NB4 (cell line): ENCODE measurements at regions not wholly inside any gene's neighbourhood (a gene's known extent, or its start where the extent isn't known, plus 50 kb on each side); places are given as distances from the start of the nearest gene placed in this dataset.
A peak's percentile ranks its signal among the peaks of the same experiment; 100 is the strongest.

Experiments used
- DNase-seq: peaks from one replicate; pipeline ENCODE4 v3.0.0; 2010; ENCODE audit warnings: low read depth
- H3K4me3 ChIP-seq: one replicate; pipeline ENCODE4 v1.5.1; 2011; ENCODE audit warnings: mild to moderate bottlenecking, low read depth, low read length, moderate library complexity
- CTCF ChIP-seq: IDR thresholded peaks from one replicate; pipeline ENCODE4 v1.5.1; 2012; ENCODE audit warnings: low read depth, low read length
- MYC ChIP-seq: IDR thresholded peaks from 2 replicates; pipeline ENCODE4 v1.6.1; 2011; ENCODE audit warnings: low read depth, low read length
- POLR2A ChIP-seq: IDR thresholded peaks from 2 replicates; pipeline ENCODE4 v1.6.1; 2011; ENCODE audit warnings: mild to moderate bottlenecking; ENCODE audit not compliant: insufficient read length; ENCODE audit errors: extremely low read depth
- TF ChIP-seq, protein P1 (sequence below): IDR thresholded peaks from 2 replicates; pipeline ENCODE4 v1.6.1; 2011; ENCODE audit warnings: low read depth, low read length

DNA sequence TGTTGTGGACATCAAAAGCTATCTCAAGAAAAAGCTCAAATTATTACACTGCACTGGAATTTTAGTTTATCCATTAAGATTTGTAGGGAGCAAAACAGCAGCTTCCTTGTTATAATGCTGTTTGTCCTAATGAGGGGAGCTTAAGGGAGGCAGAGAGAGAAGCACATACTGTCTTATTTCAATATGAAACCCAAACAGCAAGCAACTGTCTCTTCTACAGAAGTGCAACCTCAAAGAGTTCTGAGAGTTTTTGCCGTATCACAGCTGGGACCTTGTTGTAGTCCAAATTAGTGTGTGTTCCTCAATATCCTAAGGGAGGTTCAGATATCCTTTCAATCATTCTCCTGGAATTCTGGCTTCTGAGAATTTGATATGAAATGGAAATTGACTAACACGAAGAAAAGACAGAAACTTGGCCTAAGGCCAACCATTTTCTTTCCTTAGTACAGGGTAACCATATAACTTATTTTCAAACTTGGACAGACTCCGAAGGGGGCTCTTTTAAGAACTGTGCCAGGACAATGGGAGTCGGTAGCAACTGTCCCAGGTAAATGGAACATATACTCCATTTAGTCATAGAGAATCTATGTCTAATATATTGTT, 149.3 kb upstream of the CCN2 start:
- TF ChIP-seq CTCF = no peak
- TF ChIP-seq POLR2A = no peak
- TF ChIP-seq MYC = no peak
- TF ChIP-seq, protein P1, sequence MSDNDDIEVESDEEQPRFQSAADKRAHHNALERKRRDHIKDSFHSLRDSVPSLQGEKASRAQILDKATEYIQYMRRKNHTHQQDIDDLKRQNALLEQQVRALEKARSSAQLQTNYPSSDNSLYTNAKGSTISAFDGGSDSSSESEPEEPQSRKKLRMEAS = no peak
- no peak overlapping the region for H3K4me3 ChIP-seq

GRCh38 chr6:132096996-132097395, 145.8 kb upstream of the CCN2 start:
- DNase-seq = no peak
- no peak overlapping the region for H3K4me3 ChIP-seq
- TF ChIP-seq MYC (no peak), CTCF (no peak), POLR2A (no peak)
- TF ChIP-seq, protein P1 = no peak

More for the DNA sequence above, 149.3 kb upstream of the CCN2 start:
- no peak for DNase-seq

DNA sequence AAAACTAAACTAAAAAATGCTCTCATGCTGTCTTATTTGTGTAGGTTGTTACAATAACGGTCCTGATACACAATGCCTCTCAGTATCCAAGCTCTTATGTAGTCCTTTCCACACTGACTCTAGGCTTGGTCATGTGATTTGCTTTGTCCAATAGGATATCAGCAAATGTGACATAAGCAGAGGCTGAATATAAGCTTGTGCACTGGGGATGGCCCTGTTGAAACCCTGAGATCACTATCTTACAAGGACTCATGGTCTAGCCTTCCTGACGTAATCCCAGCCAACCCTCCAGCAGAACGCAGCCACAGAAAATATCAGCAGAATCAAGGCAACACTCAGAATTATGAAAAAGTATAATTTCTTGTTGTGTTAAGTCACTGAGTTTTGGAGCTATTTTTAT, 145.1 kb upstream of the CCN2 start:
- peak; percentile 4 for DNase-seq
- TF ChIP-seq, protein P1 = no peak
- no peak for TF ChIP-seq CTCF
- no peak for TF ChIP-seq MYC
- TF ChIP-seq POLR2A = no peak
- no peak overlapping the region for H3K4me3 ChIP-seq

GRCh38 chr6:132089173-132089572, 138.0 kb upstream of the CCN2 start:
- no peak for DNase-seq
- TF ChIP-seq, protein P1 = no peak
- no peak for TF ChIP-seq POLR2A
- TF ChIP-seq MYC = no peak
- no peak overlapping the region for H3K4me3 ChIP-seq

DNA sequence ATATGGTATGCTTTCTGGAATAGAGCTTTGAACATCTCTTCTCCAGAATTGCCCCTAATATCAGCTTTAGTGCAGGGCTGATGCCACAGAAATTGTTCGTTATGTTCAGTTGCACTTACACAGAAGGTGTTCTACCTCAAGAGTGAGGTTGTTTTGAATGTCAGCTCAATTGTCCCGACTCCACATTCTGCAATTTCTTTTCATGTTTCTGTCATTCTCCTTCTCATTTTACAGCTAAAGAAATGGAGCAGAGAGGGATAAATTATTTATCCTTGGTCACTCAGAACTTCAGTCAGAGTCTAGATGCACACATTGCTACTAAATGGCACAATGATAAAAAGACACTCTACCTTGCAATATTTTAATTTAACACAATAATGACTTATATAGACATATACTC, 137.0 kb upstream of the CCN2 start:
- TF ChIP-seq POLR2A (no peak), CTCF (no peak), MYC (no peak)
- TF ChIP-seq, protein P1 = no peak
- DNase-seq = no peak
- no peak overlapping the region for H3K4me3 ChIP-seq

GRCh38 chr6:132087391-132087790, 136.2 kb upstream of the CCN2 start:
- no peak overlapping the region for H3K4me3 ChIP-seq
- TF ChIP-seq MYC (no peak), CTCF (no peak), POLR2A (no peak)
- TF ChIP-seq, protein P1 = no peak
- DNase-seq = no peak
